ENCODE measurements at regions not wholly inside any gene's neighbourhood (a gene's known extent, or its start where the extent isn't known, plus 50 kb on each side); places are given as distances from the start of the nearest gene placed in this dataset.

GRCh38 chr1:82520611-82521010, 719.9 kb downstream of the ADGRL2 start:
- DNase-seq: no peak

- DNase-seq: no peak
Observed at GRCh38 chr1:82517586-82517985, 716.9 kb downstream of the ADGRL2 start.

- no peak for DNase-seq
Observed at GRCh38 chr1:82515650-82516049, 714.9 kb downstream of the ADGRL2 start.

GRCh38 chr1:82511441-82511840, 710.7 kb downstream of the ADGRL2 start:
- no peak for DNase-seq

GRCh38 chr1:82510431-82510830, 709.7 kb downstream of the ADGRL2 start:
- DNase-seq: no peak

GRCh38 chr1:82507011-82507410, 706.3 kb downstream of the ADGRL2 start:
- no peak for DNase-seq

- DNase-seq: no peak
Observed at GRCh38 chr1:82503822-82504221, 703.1 kb downstream of the ADGRL2 start.

GRCh38 chr1:82499022-82499421, 698.3 kb downstream of the ADGRL2 start:
- DNase-seq: no peak

- no peak for DNase-seq
Observed at GRCh38 chr1:82494117-82494516, 693.4 kb downstream of the ADGRL2 start.

- DNase-seq: no peak
Observed at GRCh38 chr1:82492159-82492558, 691.4 kb downstream of the ADGRL2 start.

- DNase-seq: no peak
Observed at GRCh38 chr1:82491301-82492048, 690.7 kb downstream of the ADGRL2 start.

GRCh38 chr1:82487778-82488177, 687.0 kb downstream of the ADGRL2 start:
- DNase-seq: no peak

- no peak for DNase-seq
Observed at GRCh38 chr1:82486969-82487368, 686.2 kb downstream of the ADGRL2 start.

- no peak for DNase-seq
Observed at GRCh38 chr1:82486468-82486867, 685.7 kb downstream of the ADGRL2 start.

- no peak for DNase-seq
Observed at GRCh38 chr1:82485591-82486369, 685.0 kb downstream of the ADGRL2 start.

GRCh38 chr1:82483146-82483545, 682.4 kb downstream of the ADGRL2 start:
- DNase-seq: no peak

GRCh38 chr1:82478916-82479315, 678.2 kb downstream of the ADGRL2 start:
- DNase-seq: no peak

GRCh38 chr1:82472489-82473131, 671.9 kb downstream of the ADGRL2 start:
- no peak for DNase-seq

- no peak for DNase-seq
Observed at GRCh38 chr1:82466891-82467290, 666.2 kb downstream of the ADGRL2 start.

GRCh38 chr1:82466416-82466815, 665.7 kb downstream of the ADGRL2 start:
- DNase-seq: no peak

GRCh38 chr1:82465024-82465423, 664.3 kb downstream of the ADGRL2 start:
- no peak for DNase-seq

GRCh38 chr1:82464362-82465001, 663.7 kb downstream of the ADGRL2 start:
- DNase-seq: no peak

GRCh38 chr1:82463951-82464350, 663.2 kb downstream of the ADGRL2 start:
- no peak for DNase-seq

Data from activated gamma-delta T cell treated with Interleukin-2 at 50 U/mL for 16 hours (primary cell).